HG02763 (cell line): ENCODE measurements at regions not wholly inside any gene's neighbourhood (a gene's known extent, or its start where the extent isn't known, plus 50 kb on each side); places are given as distances from the start of the nearest gene placed in this dataset.
"Not testable (repeated sequence)": the region's sequence is repeated elsewhere in the genome, so short reads cannot be mapped to it uniquely, and the experiment has no call there.

ENCODE experiments used
- ATAC-seq: cut with Tn5 transposase; IDR thresholded peaks from one replicate; pipeline ENCODE4 v1.9.1; 2021; ENCODE audit warnings: mild to moderate bottlenecking, moderate library complexity; ENCODE audit not compliant: unreplicated experiment

- ATAC-seq = no peak
Observed at GRCh38 chr10:71015674-71016073, 127.3 kb upstream of the PCBD1 start.

GRCh38 chr10:71020061-71020460, 131.7 kb upstream of the PCBD1 start:
- not testable (repeated sequence) for ATAC-seq

GRCh38 chr10:71021402-71021801, 133.0 kb upstream of the PCBD1 start:
- no peak for ATAC-seq

GRCh38 chr10:71023704-71024283, 135.4 kb upstream of the PCBD1 start:
- no peak for ATAC-seq

GRCh38 chr10:71024490-71024889, 136.1 kb upstream of the PCBD1 start:
- no peak for ATAC-seq

GRCh38 chr10:71025535-71025934, 137.2 kb upstream of the PCBD1 start:
- no peak for ATAC-seq

- no peak for ATAC-seq
Observed at GRCh38 chr10:71028066-71028465, 139.7 kb upstream of the PCBD1 start.

GRCh38 chr10:71029411-71029892, 141.1 kb upstream of the PCBD1 start:
- ATAC-seq = no peak

- ATAC-seq = no peak
Observed at GRCh38 chr10:71029907-71030306, 141.5 kb upstream of the PCBD1 start.

GRCh38 chr10:71031026-71031425, 142.7 kb upstream of the PCBD1 start:
- ATAC-seq = no peak

- ATAC-seq = no peak
Observed at GRCh38 chr10:71031603-71032002, 143.2 kb upstream of the PCBD1 start.

GRCh38 chr10:71032887-71033286, 144.5 kb upstream of the PCBD1 start:
- no peak for ATAC-seq

GRCh38 chr10:71033396-71033980, 145.1 kb upstream of the PCBD1 start:
- no peak for ATAC-seq

GRCh38 chr10:71035511-71036296, 147.3 kb upstream of the PCBD1 start:
- no peak for ATAC-seq

- ATAC-seq = no peak
Observed at GRCh38 chr10:71036297-71036966, 148.1 kb upstream of the PCBD1 start.

- ATAC-seq = no peak
Observed at GRCh38 chr10:71038091-71038633, 149.8 kb upstream of the PCBD1 start.

GRCh38 chr10:71038921-71039320, 150.6 kb upstream of the PCBD1 start:
- no peak for ATAC-seq

GRCh38 chr10:71039551-71039950, 151.2 kb upstream of the PCBD1 start:
- ATAC-seq = no peak

- ATAC-seq = no peak
Observed at GRCh38 chr10:71040343-71040742, 152.0 kb upstream of the PCBD1 start.

GRCh38 chr10:71040846-71041605, 152.7 kb upstream of the PCBD1 start:
- no peak for ATAC-seq

GRCh38 chr10:71042216-71042615, 153.9 kb upstream of the PCBD1 start:
- no peak for ATAC-seq
